OCI-LY3 (cell line): ENCODE measurements at regions not wholly inside any gene's neighbourhood (a gene's known extent, or its start where the extent isn't known, plus 50 kb on each side); places are given as distances from the start of the nearest gene placed in this dataset.

ENCODE experiments used
- H2AFZ ChIP-seq: fragments of 200-600, 300-600 bp; shearing (Covaris generic); 2 replicates; pipeline ENCODE4 v1.6.0; 2014; ENCODE audit warnings: antibody characterized with exemption, low read depth, low read length
- H3K27ac ChIP-seq: fragments of 200-600, 300-600 bp; sonication (generic); 2 replicates; pipeline ENCODE4 v1.5.1; 2014; ENCODE audit warnings: mild to moderate bottlenecking, low read length, moderate library complexity, mixed read lengths
- H3K27me3 ChIP-seq: fragments of 200-600, 300-600 bp; sonication (generic); 2 replicates; pipeline ENCODE4 v1.6.1; 2014; ENCODE audit warnings: low read depth, low read length, mixed read lengths
- H3K36me3 ChIP-seq: fragments of 200-600, 300-600 bp; sonication (generic); replicated peaks from 2 replicates; pipeline ENCODE3; 2014; ENCODE audit warnings: low read depth, low read length, mixed read lengths
- H3K4me1 ChIP-seq: fragments of 300-600, 200-600 bp; sonication (generic); 2 replicates; pipeline ENCODE4 v1.6.1; 2014; ENCODE audit warnings: low read length, mixed read lengths
- H3K4me2 ChIP-seq: fragments of 200-600, 300-600 bp; sonication (generic); 2 replicates; pipeline ENCODE4 v1.6.1; 2014; ENCODE audit warnings: low read length, mixed read lengths
- H3K4me3 ChIP-seq: fragments of 300-600, 200-600 bp; sonication (generic); 2 replicates; pipeline ENCODE4 v1.5.1; 2014; ENCODE audit warnings: antibody characterized with exemption, mild to moderate bottlenecking, low read length, moderate library complexity
- H3K79me2 ChIP-seq: fragments of 300-600, 200-600 bp; shearing (Covaris generic); 2 replicates; pipeline ENCODE4 v1.6.1; 2014; ENCODE audit warnings: mild to moderate bottlenecking, low read length, mixed read lengths
- H3K9ac ChIP-seq: fragments of 300-600, 200-600 bp; shearing (Covaris generic); 2 replicates; pipeline ENCODE4 v1.6.0; 2014; ENCODE audit warnings: mild to moderate bottlenecking, low read length, moderate library complexity
- H3K9me3 ChIP-seq: fragments of 200-600, 300-600 bp; shearing (Covaris generic); 2 replicates; pipeline ENCODE4 v1.6.1; 2014; ENCODE audit warnings: low read length, mixed read lengths; ENCODE audit not compliant: insufficient read depth
- H4K20me1 ChIP-seq: fragments of 200-600, 300-600 bp; sonication (generic); 2 replicates; pipeline ENCODE4 v1.6.1; 2016; ENCODE audit warnings: low read length, mixed read lengths; ENCODE audit not compliant: insufficient read depth
- CTCF ChIP-seq: fragments of 200-600, 300-600 bp; sonication (generic); IDR thresholded peaks from 2 replicates; pipeline ENCODE4 v1.5.1; 2014; ENCODE audit warnings: antibody characterized with exemption, low read length, low read depth
- EZH2phosphoT487 ChIP-seq: fragments of 200-600 bp; shearing (Covaris generic); IDR thresholded peaks from 2 replicates; pipeline ENCODE4 v1.6.1; 2018; ENCODE audit warnings: antibody characterized with exemption, mixed run types, low read depth

GRCh38 chr5:103489307-103489706 is 73.3 kb downstream of the NUDT12 start:
- Histone ChIP-seq H2AFZ (no peak overlapping the region), H3K27me3 (no peaks in the 10 kb centered on the region), H3K4me2 (no peak overlapping the region), H4K20me1 (no peaks in the 10 kb centered on the region), H3K4me1 (no peaks in the 10 kb centered on the region), H3K9me3 (no peaks in the 10 kb centered on the region), H3K9ac (no peak overlapping the region), H3K79me2 (no peaks in the 10 kb centered on the region), H3K36me3 (no peaks in the 10 kb centered on the region), H3K4me3 (no peak overlapping the region), H3K27ac (no peak overlapping the region)
- TF ChIP-seq EZH2phosphoT487, result no peak
- TF ChIP-seq CTCF, result no peak

GRCh38 chr5:103487822-103488493 is 74.6 kb downstream of the NUDT12 start:
- no peaks in the 10 kb centered on the region for H3K9me3 ChIP-seq
- no peaks in the 10 kb centered on the region for H3K36me3 ChIP-seq
- no peaks in the 10 kb centered on the region for H4K20me1 ChIP-seq
- H3K27ac ChIP-seq, result no peak overlapping the region
- no peaks in the 10 kb centered on the region for H3K4me1 ChIP-seq
- no peak overlapping the region for H3K4me2 ChIP-seq
- H3K4me3 ChIP-seq, result no peak overlapping the region
- H3K27me3 ChIP-seq, result no peaks in the 10 kb centered on the region
- TF ChIP-seq EZH2phosphoT487, result no peak
- TF ChIP-seq CTCF, result no peak
- no peaks in the 10 kb centered on the region for H3K79me2 ChIP-seq
- no peak overlapping the region for H3K9ac ChIP-seq
- H2AFZ ChIP-seq, result no peak overlapping the region

- no peaks in the 10 kb centered on the region for H3K36me3 ChIP-seq
- no peaks in the 10 kb centered on the region for H3K79me2 ChIP-seq
- H3K9ac ChIP-seq, result no peak overlapping the region
- no peak overlapping the region for H3K4me3 ChIP-seq
- H3K9me3 ChIP-seq, result no peaks in the 10 kb centered on the region
- H4K20me1 ChIP-seq, result no peaks in the 10 kb centered on the region
- H3K4me2 ChIP-seq, result no peak overlapping the region
- H3K27me3 ChIP-seq, result no peaks in the 10 kb centered on the region
- no peak overlapping the region for H2AFZ ChIP-seq
- no peak overlapping the region for H3K27ac ChIP-seq
- no peaks in the 10 kb centered on the region for H3K4me1 ChIP-seq
- no peak for TF ChIP-seq EZH2phosphoT487
- no peak for TF ChIP-seq CTCF
These were observed 75.4 kb downstream of the NUDT12 start for GRCh38 chr5:103487218-103487617.

GRCh38 chr5:103486739-103487138 is 75.8 kb downstream of the NUDT12 start:
- no peak overlapping the region for H3K27ac ChIP-seq
- no peak overlapping the region for H3K9ac ChIP-seq
- H3K27me3 ChIP-seq, result no peaks in the 10 kb centered on the region
- no peaks in the 10 kb centered on the region for H3K36me3 ChIP-seq
- no peaks in the 10 kb centered on the region for H3K79me2 ChIP-seq
- H3K4me2 ChIP-seq, result no peak overlapping the region
- H4K20me1 ChIP-seq, result no peaks in the 10 kb centered on the region
- no peaks in the 10 kb centered on the region for H3K9me3 ChIP-seq
- H2AFZ ChIP-seq, result no peak overlapping the region
- TF ChIP-seq CTCF, result no peak
- TF ChIP-seq EZH2phosphoT487, result no peak
- no peak overlapping the region for H3K4me3 ChIP-seq
- no peaks in the 10 kb centered on the region for H3K4me1 ChIP-seq
